HG03135 (cell line): ENCODE measurements at regions not wholly inside any gene's neighbourhood (a gene's known extent, or its start where the extent isn't known, plus 50 kb on each side); places are given as distances from the start of the nearest gene placed in this dataset.

Source experiments
- ATAC-seq: cut with Tn5 transposase; IDR thresholded peaks from one replicate; pipeline ENCODE4 v1.9.1; 2021; ENCODE audit warnings: mild to moderate bottlenecking, moderate library complexity; ENCODE audit not compliant: unreplicated experiment

- peak; percentile 66 for ATAC-seq
Observed at GRCh38 chr14:58812050-58812910, 174.5 kb downstream of the DACT1 start.

DNA sequence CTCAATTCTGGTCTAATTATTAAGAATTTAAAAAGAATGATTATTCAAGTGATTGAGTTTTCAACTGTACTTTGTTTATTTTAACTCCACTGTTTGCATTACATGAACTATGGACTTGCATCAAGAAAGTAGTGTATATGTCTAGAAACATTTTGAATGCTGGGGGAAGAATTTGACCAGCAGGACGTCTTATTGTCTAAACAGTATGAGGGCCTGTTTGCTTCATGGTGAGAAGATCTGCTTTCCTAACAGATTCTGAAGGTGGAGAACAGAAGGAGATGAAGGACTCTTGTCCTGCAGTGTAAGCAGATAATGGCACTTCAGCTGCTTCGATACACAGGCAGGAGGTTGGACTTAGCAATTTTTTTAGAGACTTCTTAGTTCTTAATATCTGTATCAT, 176.0 kb downstream of the DACT1 start:
- ATAC-seq, result no peak

GRCh38 chr14:58814466-58814865, 176.7 kb downstream of the DACT1 start:
- ATAC-seq, result no peak

GRCh38 chr14:58815161-58815701, 177.5 kb downstream of the DACT1 start:
- no peak for ATAC-seq

- no peak for ATAC-seq
Observed at GRCh38 chr14:58815794-58816193, 178.0 kb downstream of the DACT1 start.

GRCh38 chr14:58816416-58817115, 178.8 kb downstream of the DACT1 start:
- ATAC-seq, result no peak

GRCh38 chr14:58817846-58818245, 180.1 kb downstream of the DACT1 start:
- ATAC-seq, result no peak

- no peak for ATAC-seq
Observed at GRCh38 chr14:58820032-58820431, 182.3 kb downstream of the DACT1 start.

GRCh38 chr14:58821421-58821820, 183.7 kb downstream of the DACT1 start:
- ATAC-seq, result no peak

DNA sequence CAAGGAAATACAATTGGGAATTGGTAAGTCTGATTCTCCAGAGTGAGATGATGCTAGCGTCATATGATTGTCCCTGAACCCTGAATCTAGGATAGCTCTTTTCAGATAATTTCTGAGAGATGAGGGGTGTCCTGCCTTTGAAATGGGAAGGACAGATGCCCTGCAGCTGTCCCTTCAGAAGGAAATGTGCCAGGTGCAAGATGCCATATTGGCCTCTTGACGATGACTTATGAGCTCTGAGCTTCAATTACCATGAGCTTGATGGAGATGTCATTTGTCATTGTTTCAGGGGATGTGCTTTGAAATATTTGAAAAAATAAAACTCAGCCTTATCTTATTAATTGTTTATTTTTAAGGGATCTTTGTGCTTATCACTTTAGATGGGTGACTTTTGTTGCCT, 185.1 kb downstream of the DACT1 start:
- no peak for ATAC-seq

DNA sequence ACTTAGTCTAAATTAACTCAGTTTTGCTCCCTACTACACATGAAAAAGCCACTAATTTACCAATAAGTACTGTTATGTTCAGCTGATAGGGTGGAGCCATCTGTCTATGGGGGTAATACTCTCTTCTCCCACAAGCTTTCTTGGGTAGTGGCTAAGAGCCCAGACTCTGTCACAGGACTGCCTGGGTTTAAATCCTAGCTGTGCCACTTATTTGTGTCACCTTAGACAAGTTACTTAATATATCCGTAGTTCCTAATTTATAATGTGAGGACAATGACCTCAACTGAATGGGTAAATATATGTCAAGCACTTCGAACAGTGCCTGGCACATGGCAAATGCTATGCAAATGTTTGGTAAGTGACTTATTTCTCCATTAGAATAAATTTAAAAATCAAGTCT, 185.6 kb downstream of the DACT1 start:
- no peak for ATAC-seq

GRCh38 chr14:58824106-58824505, 186.3 kb downstream of the DACT1 start:
- ATAC-seq, result no peak

DNA sequence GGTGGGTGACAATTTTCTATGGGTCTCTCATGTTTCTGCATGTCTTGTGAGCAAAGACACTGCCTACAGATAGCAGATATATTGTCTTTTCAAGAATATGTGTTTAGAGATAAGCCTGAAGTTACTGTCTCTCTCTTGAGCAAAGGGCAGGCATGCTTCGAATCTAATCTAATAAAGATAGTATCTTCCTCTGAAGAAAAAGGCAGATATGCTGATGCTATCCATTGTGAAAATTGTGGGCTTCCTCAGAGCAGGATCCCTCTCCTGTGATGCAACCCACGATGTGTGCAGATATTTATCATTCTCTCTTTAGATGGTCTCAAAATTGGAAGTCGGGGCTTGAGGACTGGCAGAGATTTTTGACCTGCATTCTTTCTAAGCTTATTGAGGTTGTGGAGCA, 187.0 kb downstream of the DACT1 start:
- ATAC-seq, result no peak

GRCh38 chr14:58825606-58826005, 187.8 kb downstream of the DACT1 start:
- ATAC-seq, result no peak

DNA sequence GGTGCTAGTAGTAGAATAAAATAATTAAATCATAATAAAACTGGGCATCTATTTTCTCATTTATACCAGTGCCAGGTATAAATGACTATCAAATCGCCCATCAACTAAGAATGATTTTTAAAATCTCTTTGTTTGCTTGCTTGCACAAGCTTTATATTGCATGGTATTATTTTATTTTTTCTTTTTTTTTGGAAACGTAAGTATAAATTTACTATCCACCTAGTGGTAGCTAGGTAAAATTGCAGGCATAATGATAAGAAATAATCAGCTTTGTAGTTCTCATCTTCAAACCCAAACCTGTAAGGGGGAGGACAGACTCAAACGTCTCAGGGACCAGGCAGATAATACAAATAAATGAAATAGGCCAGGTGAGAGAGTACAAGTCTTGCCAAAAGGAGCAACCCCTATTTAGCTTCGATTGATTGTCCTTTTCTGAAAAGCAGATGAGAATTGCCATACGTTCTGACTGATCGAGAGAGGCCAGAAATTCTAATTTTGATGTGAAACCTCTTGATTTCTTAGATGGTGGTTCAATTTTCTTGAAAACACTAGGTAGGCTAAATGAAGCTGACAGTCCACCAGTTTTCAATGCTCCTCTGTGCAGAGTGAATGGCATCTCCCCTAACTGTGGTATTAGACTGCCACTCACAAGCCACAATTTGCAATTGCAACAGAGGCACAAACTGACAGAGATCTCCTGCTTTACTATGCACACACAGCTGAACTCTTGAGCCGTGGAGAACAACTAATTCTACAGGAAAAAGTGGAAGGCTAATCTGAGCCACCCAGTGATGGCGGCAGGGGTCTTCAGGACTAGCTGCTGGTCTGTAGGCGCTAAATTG, 189.3 kb downstream of the DACT1 start:
- no peak for ATAC-seq

GRCh38 chr14:58828298-58828697, 190.5 kb downstream of the DACT1 start:
- ATAC-seq, result no peak

DNA sequence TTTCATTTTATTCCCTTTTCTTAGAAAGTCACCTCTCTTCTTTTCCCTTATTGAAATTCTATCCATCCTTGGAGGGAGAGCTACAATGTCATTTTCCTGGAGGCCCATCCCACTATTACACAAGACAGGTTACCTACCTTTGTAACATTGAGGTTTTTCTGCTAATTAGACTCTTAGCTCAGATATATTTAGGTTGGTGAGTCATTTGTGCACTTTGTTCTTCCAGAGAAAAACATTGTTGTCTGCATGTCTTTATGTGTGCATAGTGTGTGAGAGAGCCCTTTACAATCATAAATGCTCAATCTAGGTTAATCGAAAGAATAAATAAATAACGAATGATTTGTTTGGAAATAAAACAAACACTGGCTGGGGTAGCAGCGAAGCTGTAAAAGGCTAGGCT, 191.8 kb downstream of the DACT1 start:
- ATAC-seq, result no peak

GRCh38 chr14:58830121-58830520, 192.4 kb downstream of the DACT1 start:
- no peak for ATAC-seq

DNA sequence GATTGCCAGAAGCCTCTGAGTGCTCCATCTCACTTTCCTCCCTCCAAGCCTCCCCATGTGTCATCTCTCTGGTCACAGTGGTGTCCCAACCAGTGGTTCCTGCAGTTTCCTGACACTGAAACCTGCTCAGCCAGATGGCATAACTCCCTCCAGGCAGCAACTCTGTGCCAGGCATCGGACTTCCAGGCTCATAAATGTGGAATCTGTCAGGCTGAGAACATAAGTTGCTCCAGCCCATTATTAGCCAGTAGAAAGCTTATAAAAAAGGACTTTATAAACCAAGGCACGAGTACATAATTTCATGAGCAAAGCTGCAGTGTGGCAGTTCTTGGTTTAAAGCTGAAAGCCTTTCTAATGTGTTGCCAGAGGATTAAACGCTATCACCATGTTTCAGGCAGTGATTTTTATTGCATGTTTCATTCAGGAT, 194.3 kb downstream of the DACT1 start:
- no peak for ATAC-seq

GRCh38 chr14:58833634-58834378, 196.0 kb downstream of the DACT1 start:
- no peak for ATAC-seq
